ENCODE measurements at regions not wholly inside any gene's neighbourhood (a gene's known extent, or its start where the extent isn't known, plus 50 kb on each side); places are given as distances from the start of the nearest gene placed in this dataset.
A peak's percentile ranks its signal among the peaks of the same experiment; 100 is the strongest.

GRCh38 chr22:22753526-22754267 lies 109.3 kb downstream of the GGTLC2 start:
- Mint-ChIP-seq H3K9me3 (no peaks in the 10 kb centered on the region), H3K4me3 (peak overlapping the region; percentile 62), H3K27ac (peak overlapping the region; percentile 91), H3K27me3 (no peaks in the 10 kb centered on the region), H3K36me3 (ENCODE audit: low read depth) (no peaks in the 10 kb centered on the region), H3K4me1 (ENCODE audit: low read depth) (peaks cover 43% of the 10 kb centered on the region)
- peak; percentile 67 to 89 (median 75) for DNase-seq
- Histone ChIP-seq H3K27me3 (ENCODE audit: control insufficient read depth in 1 of 2, insufficient read depth in 2 of 2, low read length in 2 of 2) (no peaks in the 10 kb centered on the region), H3K9me3 (ENCODE audit: control insufficient read depth in 1 of 2, insufficient read depth in 1 of 2, low read length in 2 of 2) (no peaks in the 10 kb centered on the region), H3K4me1 (ENCODE audit: insufficient read depth, low read length) (peaks cover 55% of the 10 kb centered on the region), H3K36me3 (ENCODE audit: insufficient read depth, low read length) (no peaks in the 10 kb centered on the region), H3K4me3 (ENCODE audit: low read length) (no peak overlapping the region), H3K27ac (ENCODE audit: low read depth in 1 of 2, low read length in 2 of 2) (peak overlapping the region in 1 of 2 donors; percentile 46)
- peak; percentile 92 for ATAC-seq (ENCODE audit: poor library complexity)
- CTCF ChIA-PET, result interaction anchor here (0.7 to 3.2 kb wide), 21 partner anchors 9 to 204 kb away, joined by 3 to 36 read pairs (median 6); no protein-coding TSS in a partner anchor
- TF ChIP-seq, protein P1, sequence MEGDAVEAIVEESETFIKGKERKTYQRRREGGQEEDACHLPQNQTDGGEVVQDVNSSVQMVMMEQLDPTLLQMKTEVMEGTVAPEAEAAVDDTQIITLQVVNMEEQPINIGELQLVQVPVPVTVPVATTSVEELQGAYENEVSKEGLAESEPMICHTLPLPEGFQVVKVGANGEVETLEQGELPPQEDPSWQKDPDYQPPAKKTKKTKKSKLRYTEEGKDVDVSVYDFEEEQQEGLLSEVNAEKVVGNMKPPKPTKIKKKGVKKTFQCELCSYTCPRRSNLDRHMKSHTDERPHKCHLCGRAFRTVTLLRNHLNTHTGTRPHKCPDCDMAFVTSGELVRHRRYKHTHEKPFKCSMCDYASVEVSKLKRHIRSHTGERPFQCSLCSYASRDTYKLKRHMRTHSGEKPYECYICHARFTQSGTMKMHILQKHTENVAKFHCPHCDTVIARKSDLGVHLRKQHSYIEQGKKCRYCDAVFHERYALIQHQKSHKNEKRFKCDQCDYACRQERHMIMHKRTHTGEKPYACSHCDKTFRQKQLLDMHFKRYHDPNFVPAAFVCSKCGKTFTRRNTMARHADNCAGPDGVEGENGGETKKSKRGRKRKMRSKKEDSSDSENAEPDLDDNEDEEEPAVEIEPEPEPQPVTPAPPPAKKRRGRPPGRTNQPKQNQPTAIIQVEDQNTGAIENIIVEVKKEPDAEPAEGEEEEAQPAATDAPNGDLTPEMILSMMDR (IDR thresholded peaks at IDR 0.05), result peak; percentile 77
- POLR2A ChIA-PET, result interaction anchor here (0.7 to 2.8 kb wide), 22 partner anchors 10 to 384 kb away, joined by 3 to 24 read pairs (median 6); no protein-coding TSS in a partner anchor
- intact Hi-C loops (cut with DNase I, micrococcal nuclease), result loop anchor here (1.0 to 5.0 kb wide), 5 partner anchors 34 to 189 kb away; no protein-coding TSS in a partner anchor

- CTCF ChIA-PET, result interaction anchor here (1.2 to 3.2 kb wide), 15 partner anchors 9 to 202 kb away, joined by 3 to 36 read pairs (median 8); no protein-coding TSS in a partner anchor
- Mint-ChIP-seq H3K27ac (peak overlapping the region; percentile 91), H3K9me3 (no peaks in the 10 kb centered on the region), H3K4me1 (ENCODE audit: low read depth) (peaks cover 47% of the 10 kb centered on the region), H3K27me3 (no peaks in the 10 kb centered on the region), H3K4me3 (no peak overlapping the region), H3K36me3 (ENCODE audit: low read depth) (no peaks in the 10 kb centered on the region)
- Histone ChIP-seq H3K4me3 (ENCODE audit: low read length) (no peak overlapping the region), H3K9me3 (ENCODE audit: control insufficient read depth in 1 of 2, insufficient read depth in 1 of 2, low read length in 2 of 2) (no peaks in the 10 kb centered on the region), H3K36me3 (ENCODE audit: insufficient read depth, low read length) (no peaks in the 10 kb centered on the region), H3K4me1 (ENCODE audit: insufficient read depth, low read length) (peaks cover 60% of the 10 kb centered on the region), H3K27ac (ENCODE audit: low read depth in 1 of 2, low read length in 2 of 2) (no peak overlapping the region), H3K27me3 (ENCODE audit: control insufficient read depth in 1 of 2, insufficient read depth in 2 of 2, low read length in 2 of 2) (no peaks in the 10 kb centered on the region)
- intact Hi-C loops (cut with DNase I, micrococcal nuclease), result loop anchor here (5.0 kb wide), 2 partner anchors 33 to 188 kb away; no protein-coding TSS in a partner anchor
- DNase-seq (no peak), ATAC-seq (ENCODE audit: poor library complexity) (no peak)
- POLR2A ChIA-PET, result interaction anchor here (1.1 to 2.8 kb wide), 7 partner anchors 13 to 129 kb away, joined by 3 to 24 read pairs (median 7); no protein-coding TSS in a partner anchor
- TF ChIP-seq, protein P1 (IDR thresholded peaks at IDR 0.05), result no peak
Observed at GRCh38 chr22:22754268-22754657, 109.8 kb downstream of the GGTLC2 start.

DNA sequence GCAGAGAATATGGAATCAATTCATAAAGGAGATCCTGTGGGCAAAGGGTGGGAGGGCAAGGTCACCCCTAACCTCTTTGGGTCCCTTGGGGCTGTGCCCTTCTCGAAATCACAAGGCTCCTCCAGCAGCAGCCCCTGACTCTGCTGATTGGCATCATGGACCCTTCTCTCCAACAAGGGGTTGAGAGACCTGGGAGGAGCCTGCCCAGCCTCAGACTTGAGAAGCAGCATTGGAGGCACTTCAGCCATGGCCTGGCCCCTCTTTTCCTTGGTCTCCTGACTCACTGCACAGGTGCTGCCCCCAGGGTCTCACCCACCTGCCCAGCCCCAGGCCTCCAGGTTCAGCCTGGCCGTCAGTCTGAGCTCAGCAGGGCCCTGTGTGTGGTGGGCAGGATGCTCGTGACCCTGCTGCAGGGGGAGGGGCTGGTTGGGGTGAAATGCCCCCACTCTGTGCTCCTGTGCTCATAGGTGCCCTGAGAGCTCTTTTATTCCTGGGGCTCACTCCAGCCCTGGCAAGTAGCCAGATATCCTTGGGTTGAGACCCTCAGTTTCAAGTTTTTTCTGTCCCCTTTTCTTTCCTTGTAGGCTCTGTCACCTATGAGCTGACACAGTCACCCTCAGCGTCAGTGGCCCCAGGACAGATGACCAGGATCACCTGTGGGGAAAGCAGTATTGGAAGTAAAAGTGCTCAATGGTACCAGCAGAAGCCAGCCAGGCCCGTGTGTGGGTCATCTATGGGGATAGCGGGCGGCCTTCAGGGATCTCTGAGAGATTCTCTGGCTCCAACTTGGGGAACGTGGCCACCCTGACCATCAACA lies 110.8 kb downstream of the GGTLC2 start:
- no peak for ATAC-seq (ENCODE audit: poor library complexity)
- CTCF ChIA-PET, result no interaction called here
- Mint-ChIP-seq H3K4me1 (ENCODE audit: low read depth) (peaks cover 52% of the 10 kb centered on the region), H3K4me3 (no peak overlapping the region), H3K27ac (peak overlapping the region; percentile 80), H3K36me3 (ENCODE audit: low read depth) (no peaks in the 10 kb centered on the region), H3K9me3 (no peaks in the 10 kb centered on the region), H3K27me3 (no peaks in the 10 kb centered on the region)
- Histone ChIP-seq H3K27ac (ENCODE audit: low read depth in 1 of 2, low read length in 2 of 2) (no peak overlapping the region), H3K4me3 (ENCODE audit: low read length) (no peak overlapping the region), H3K4me1 (ENCODE audit: insufficient read depth, low read length) (peaks cover 68% of the 10 kb centered on the region), H3K9me3 (ENCODE audit: control insufficient read depth in 1 of 2, insufficient read depth in 1 of 2, low read length in 2 of 2) (no peaks in the 10 kb centered on the region), H3K27me3 (ENCODE audit: control insufficient read depth in 1 of 2, insufficient read depth in 2 of 2, low read length in 2 of 2) (no peaks in the 10 kb centered on the region), H3K36me3 (ENCODE audit: insufficient read depth, low read length) (no peaks in the 10 kb centered on the region)
- intact Hi-C loops (cut with DNase I, micrococcal nuclease), result loop anchor here (5.0 kb wide), 2 partner anchors 32 to 187 kb away; no protein-coding TSS in a partner anchor
- POLR2A ChIA-PET, result no interaction called here
- no peak for DNase-seq
- TF ChIP-seq, protein P1 (IDR thresholded peaks at IDR 0.05), result no peak
